ENCODE measurements at regions not wholly inside any gene's neighbourhood (a gene's known extent, or its start where the extent isn't known, plus 50 kb on each side); places are given as distances from the start of the nearest gene placed in this dataset.

DNA sequence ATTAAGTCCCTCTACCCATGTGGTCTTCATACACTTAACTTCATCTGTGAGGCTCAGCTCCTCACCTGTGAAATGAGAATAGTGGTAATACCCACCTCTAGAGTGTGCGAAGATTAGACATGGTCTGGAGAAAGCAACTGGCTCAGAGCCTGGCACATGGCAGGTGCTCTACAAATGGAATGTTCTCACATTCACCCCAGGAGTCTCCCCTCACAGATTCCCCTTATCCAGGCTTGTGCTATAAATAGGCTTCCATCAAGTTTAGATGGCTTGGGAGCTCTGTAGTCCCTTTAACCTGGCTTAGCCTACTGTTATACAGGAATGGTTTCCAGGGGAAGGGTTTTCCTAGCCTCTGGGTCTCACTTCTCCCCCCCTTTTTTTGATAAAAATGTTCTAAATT lies 455.9 kb downstream of the RNF144A start:
- ATAC-seq = no peak
- TF ChIP-seq, protein P1, sequence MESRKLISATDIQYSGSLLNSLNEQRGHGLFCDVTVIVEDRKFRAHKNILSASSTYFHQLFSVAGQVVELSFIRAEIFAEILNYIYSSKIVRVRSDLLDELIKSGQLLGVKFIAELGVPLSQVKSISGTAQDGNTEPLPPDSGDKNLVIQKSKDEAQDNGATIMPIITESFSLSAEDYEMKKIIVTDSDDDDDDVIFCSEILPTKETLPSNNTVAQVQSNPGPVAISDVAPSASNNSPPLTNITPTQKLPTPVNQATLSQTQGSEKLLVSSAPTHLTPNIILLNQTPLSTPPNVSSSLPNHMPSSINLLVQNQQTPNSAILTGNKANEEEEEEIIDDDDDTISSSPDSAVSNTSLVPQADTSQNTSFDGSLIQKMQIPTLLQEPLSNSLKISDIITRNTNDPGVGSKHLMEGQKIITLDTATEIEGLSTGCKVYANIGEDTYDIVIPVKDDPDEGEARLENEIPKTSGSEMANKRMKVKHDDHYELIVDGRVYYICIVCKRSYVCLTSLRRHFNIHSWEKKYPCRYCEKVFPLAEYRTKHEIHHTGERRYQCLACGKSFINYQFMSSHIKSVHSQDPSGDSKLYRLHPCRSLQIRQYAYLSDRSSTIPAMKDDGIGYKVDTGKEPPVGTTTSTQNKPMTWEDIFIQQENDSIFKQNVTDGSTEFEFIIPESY (IDR thresholded peaks at IDR 0.05; ENCODE audit: extremely low read depth, insufficient replicate concordance, low read length) = no peak
- TF ChIP-seq, protein P2, sequence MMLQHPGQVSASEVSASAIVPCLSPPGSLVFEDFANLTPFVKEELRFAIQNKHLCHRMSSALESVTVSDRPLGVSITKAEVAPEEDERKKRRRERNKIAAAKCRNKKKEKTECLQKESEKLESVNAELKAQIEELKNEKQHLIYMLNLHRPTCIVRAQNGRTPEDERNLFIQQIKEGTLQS (IDR thresholded peaks at IDR 0.05) = no peak
- no peak for TF ChIP-seq CBX3 (IDR thresholded peaks at IDR 0.05; ENCODE audit: low read depth)
- TF ChIP-seq EZH2phosphoT487 (IDR thresholded peaks at IDR 0.05; ENCODE audit: borderline replicate concordance) = no peak
- TF ChIP-seq POLR2AphosphoS5 (IDR thresholded peaks at IDR 0.05; ENCODE audit: low read depth, low read length) = no peak
- TF ChIP-seq EZH2 (IDR thresholded peaks at IDR 0.05) = no peak
- TF ChIP-seq JUND (IDR thresholded peaks at IDR 0.05) = no peak
- no peak for TF ChIP-seq YY1 (IDR thresholded peaks at IDR 0.05; ENCODE audit: extremely low read depth, insufficient replicate concordance, low read depth, low read length)
- no peak for TF ChIP-seq SIN3A (IDR thresholded peaks at IDR 0.05; ENCODE audit: low read depth)
- TF ChIP-seq ZFX (IDR thresholded peaks at IDR 0.05) = no peak
- no peak for TF ChIP-seq SP1 (IDR thresholded peaks at IDR 0.05; ENCODE audit: low read depth)
- Histone ChIP-seq H3K4me1 (ENCODE audit: control insufficient read depth in 1 of 2, insufficient read depth in 2 of 2, low read length in 2 of 2) (no peaks in the 10 kb centered on the region), H3K9ac (ENCODE audit: low read length) (no peak overlapping the region), H3K36me3 (ENCODE audit: control insufficient read depth in 1 of 2, insufficient read depth in 2 of 2, low read length in 2 of 2) (no peaks in the 10 kb centered on the region), H2AFZ (ENCODE audit: low read depth, low read length, poor library complexity, severe bottlenecking) (no peak overlapping the region), H3K27me3 (ENCODE audit: insufficient read depth, low read length) (peaks cover 13% of the 10 kb centered on the region; the same call in 1 of the 2 replicates), H3K4me3 (replicated peaks in 1 of 2; ENCODE audit: low read depth in 1 of 2, low read length in 2 of 2) (no peak overlapping the region), H3K9me3 (ENCODE audit: control insufficient read depth in 1 of 2, insufficient read depth in 1 of 2, low read depth in 1 of 2, low read length in 2 of 2) (no peaks in the 10 kb centered on the region), H3K27ac (ENCODE audit: low read depth, low read length) (no peak overlapping the region), H3K9me2 (ENCODE audit: insufficient read depth) (no peaks in the 10 kb centered on the region), H4K20me1 (ENCODE audit: insufficient read depth) (no peaks in the 10 kb centered on the region), H3K79me2 (ENCODE audit: insufficient read depth, low read length) (no peaks in the 10 kb centered on the region), H3K4me2 (ENCODE audit: low read length) (no peak overlapping the region)
- ChIA-PET CTCF (no interaction called here), POLR2A (no interaction called here), RAD21 (ENCODE audit: low non-redundant PET in 1 of 2, low total read pairs in 2 of 2, uncharacterized antibody in 2 of 2, unreplicated experiment in 2 of 2) (no interaction called here)
- BruUV-seq (replicated peaks) = no TSS peak
- intact Hi-C loops (cut with micrococcal nuclease) = no loop called here
- DNase-seq (ENCODE audit: low read depth, low spot score) = no peak
